IMR-90 (cell line): ENCODE measurements at regions not wholly inside any gene's neighbourhood (a gene's known extent, or its start where the extent isn't known, plus 50 kb on each side); places are given as distances from the start of the nearest gene placed in this dataset.

Experiments
- ATAC-seq: fragments of 200-7000 bp; cut with Tn5 transposase; 2 replicates; pipeline ENCODE4 v1.9.1; 2020; ENCODE audit warnings: low read depth, mild to moderate bottlenecking, moderate library complexity
- BruUV-seq: library from RNA; stranded (reverse); fragments of 400-500 nt; replicated peaks from 2 replicates; lab custom pipeline; 2021; lab: Mats Ljungman, UMichigan
- CTCF ChIA-PET: fragments of 300-600 bp; formaldehyde crosslinking; extraction: SDS; loops from one replicate; lab custom pipeline; 2021; ENCODE audit warnings: antibody characterized with exemption; lab: Yijun Ruan, JAX
- POLR2A ChIA-PET: fragments of 300-600 bp; sonication (Branson Sonifier 250); formaldehyde crosslinking; loops from one replicate; lab custom pipeline; 2022; ENCODE audit warnings: antibody characterized with exemption; ENCODE audit not compliant: unreplicated experiment; lab: Charles Lee
- DNase-seq: peaks from one replicate; pipeline ENCODE4 v3.0.0; 2013
- H2AFZ ChIP-seq: replicated peaks from 2 replicates; pipeline ENCODE3; 2013; ENCODE audit warnings: low read length, mild to moderate bottlenecking; ENCODE audit not compliant: poor library complexity
- H2AK5ac ChIP-seq: 2 replicates; pipeline ENCODE4 v1.6.1; 2013; ENCODE audit warnings: low read depth, low read length, inconsistent platforms
- H2AK9ac ChIP-seq: replicated peaks from 2 replicates; pipeline ENCODE3; 2013; ENCODE audit warnings: mild to moderate bottlenecking, low read depth, low read length, moderate library complexity; ENCODE audit not compliant: poor library complexity
- H2BK120ac ChIP-seq: 2 replicates; pipeline ENCODE4 v1.6.1; 2013; ENCODE audit warnings: low read depth, low read length, inconsistent platforms
- H2BK15ac ChIP-seq: 3 replicates; pipeline ENCODE4 v1.6.1; 2013; ENCODE audit warnings: low read depth, low read length, inconsistent platforms
- H2BK20ac ChIP-seq: 2 replicates; pipeline ENCODE4 v1.6.1; 2013; ENCODE audit warnings: low read depth, mild to moderate bottlenecking, inconsistent platforms, low read length, moderate library complexity
- H2BK5ac ChIP-seq: 2 replicates; pipeline ENCODE4 v1.6.1; 2013; ENCODE audit warnings: mild to moderate bottlenecking, low read depth, low read length, inconsistent platforms; ENCODE audit not compliant: poor library complexity, severe bottlenecking
- H3K14ac ChIP-seq: replicated peaks from 2 replicates; pipeline ENCODE4 v1.6.1; 2013; ENCODE audit warnings: low read depth, low read length, inconsistent platforms
- H3K18ac ChIP-seq: 2 replicates; pipeline ENCODE4 v1.6.1; 2013; ENCODE audit warnings: low read depth, low read length, control low read depth
- H3K23ac ChIP-seq: 2 replicates; pipeline ENCODE4 v1.6.1; 2013; ENCODE audit warnings: low read depth, low read length, inconsistent platforms
- H3K27ac ChIP-seq: 2 replicates; pipeline ENCODE4 v1.5.1; 2013; ENCODE audit warnings: mild to moderate bottlenecking, control low read depth, low read length; ENCODE audit not compliant: insufficient read depth
- H3K27me3 ChIP-seq: 2 replicates; pipeline ENCODE4 v1.6.1; 2013; ENCODE audit warnings: low read length; ENCODE audit not compliant: control insufficient read depth, insufficient read depth
- H3K36me3 ChIP-seq: 2 replicates; pipeline ENCODE4 v1.6.1; 2013; ENCODE audit warnings: low read length, mixed read lengths; ENCODE audit not compliant: control insufficient read depth, insufficient read depth
- H3K4ac ChIP-seq: 2 replicates; pipeline ENCODE4 v1.6.1; 2013; ENCODE audit warnings: low read depth, low read length, inconsistent platforms
- H3K4me1 ChIP-seq: 2 replicates; pipeline ENCODE4 v1.6.1; 2013; ENCODE audit warnings: low read length, mixed read lengths; ENCODE audit not compliant: control insufficient read depth, insufficient read depth
- H3K4me2 ChIP-seq: 2 replicates; pipeline ENCODE4 v1.6.1; 2013; ENCODE audit warnings: low read depth, mild to moderate bottlenecking, control low read depth, low read length, moderate library complexity
- H3K4me3 ChIP-seq: 2 replicates; pipeline ENCODE4 v1.5.1; 2013; ENCODE audit warnings: low read depth, mild to moderate bottlenecking, control low read depth, low read length, moderate library complexity; ENCODE audit not compliant: insufficient read depth
- H3K56ac ChIP-seq: 2 replicates; pipeline ENCODE4 v1.6.1; 2013; ENCODE audit warnings: low read length, inconsistent platforms; ENCODE audit not compliant: insufficient read depth; ENCODE audit errors: extremely low read depth
- H3K79me1 ChIP-seq, 2 experiments: 2 replicates each; pipeline ENCODE4 v1.6.1; 2013; ENCODE audit warnings: low read length in 2 of 2, inconsistent platforms in 1 of 2, low read depth in 1 of 2
- H3K9ac ChIP-seq: 2 replicates; pipeline ENCODE4 v1.6.1; 2013; ENCODE audit warnings: low read depth, low read length, control low read depth
- H3K9me1 ChIP-seq: 2 replicates; pipeline ENCODE4 v1.6.1; 2013; ENCODE audit warnings: low read length, inconsistent platforms; ENCODE audit not compliant: insufficient read depth
- H3K9me3 ChIP-seq: 2 replicates; pipeline ENCODE4 v1.6.1; 2013; ENCODE audit warnings: low read length; ENCODE audit not compliant: control insufficient read depth, insufficient read depth
- H4K20me1 ChIP-seq: 2 replicates; pipeline ENCODE4 v1.6.1; 2013; ENCODE audit warnings: low read length, inconsistent platforms; ENCODE audit not compliant: insufficient read depth
- H4K5ac ChIP-seq: 2 replicates; pipeline ENCODE4 v1.6.1; 2013; ENCODE audit warnings: mild to moderate bottlenecking, low read depth, low read length, control low read depth
- H4K8ac ChIP-seq, 2 experiments: 2 replicates each; pipeline ENCODE4 v1.6.1; 2013; ENCODE audit warnings: low read depth in 2 of 2, low read length in 2 of 2, control low read depth in 1 of 2, inconsistent platforms in 1 of 2
- H4K91ac ChIP-seq: 2 replicates; pipeline ENCODE4 v1.6.1; 2013; ENCODE audit warnings: low read depth, low read length, inconsistent platforms; ENCODE audit not compliant: insufficient read depth
- CEBPB ChIP-seq: IDR thresholded peaks from 2 replicates; pipeline ENCODE4 v1.6.1; 2012; ENCODE audit warnings: low read depth, low read length, improper control_type of control experiment
- MAFK ChIP-seq: IDR thresholded peaks from 2 replicates; pipeline ENCODE4 v1.6.1; 2012; ENCODE audit warnings: low read depth, low read length, improper control_type of control experiment
- MAZ ChIP-seq: IDR thresholded peaks from 2 replicates; pipeline ENCODE4 v1.6.1; 2012; ENCODE audit warnings: low read depth, mild to moderate bottlenecking, low read length, improper control_type of control experiment, moderate library complexity, borderline replicate concordance
- WGBS, 2 experiments: methylation state at CpG; one replicate each; pipeline versions ENCODE4 v1.1.5 to v1.1.7; 2013; ENCODE audit warnings: missing lambda C conversion rate in 2 of 2; ENCODE audit not compliant: insufficient read length in 1 of 2; ENCODE audit errors: extremely low coverage in 2 of 2; 5-methylcytosine and 5-hydroxymethylcytosine counted together
- dilution Hi-C: fragments of 300-500 bp; cut with HindIII; formaldehyde crosslinking; loops from one replicate; pipeline ENCODE4 v1.14.3; 2018; ENCODE audit warnings: low sequenced_read_pairs; ENCODE audit not compliant: unreplicated experiment
- in situ Hi-C: fragments of 300-500 bp; cut with MboI; formaldehyde crosslinking; loops from 3 replicates; pipeline ENCODE4 v1.14.3; 2019; ENCODE audit warnings: low sequenced_read_pairs, inconsistent platforms, mixed read lengths
- intact Hi-C: fragments of 100-400 bp; cut with micrococcal nuclease; formaldehyde crosslinking; loops from 2 replicates; pipeline ENCODE4 v1.10.0; 2022
- TF ChIP-seq, protein P1 (sequence below): fragments of 150-350 bp; IDR thresholded peaks from 2 replicates; pipeline ENCODE4 v1.6.1; 2016; ENCODE audit warnings: low read depth, mild to moderate bottlenecking, low read length, moderate library complexity, borderline replicate concordance

DNA sequence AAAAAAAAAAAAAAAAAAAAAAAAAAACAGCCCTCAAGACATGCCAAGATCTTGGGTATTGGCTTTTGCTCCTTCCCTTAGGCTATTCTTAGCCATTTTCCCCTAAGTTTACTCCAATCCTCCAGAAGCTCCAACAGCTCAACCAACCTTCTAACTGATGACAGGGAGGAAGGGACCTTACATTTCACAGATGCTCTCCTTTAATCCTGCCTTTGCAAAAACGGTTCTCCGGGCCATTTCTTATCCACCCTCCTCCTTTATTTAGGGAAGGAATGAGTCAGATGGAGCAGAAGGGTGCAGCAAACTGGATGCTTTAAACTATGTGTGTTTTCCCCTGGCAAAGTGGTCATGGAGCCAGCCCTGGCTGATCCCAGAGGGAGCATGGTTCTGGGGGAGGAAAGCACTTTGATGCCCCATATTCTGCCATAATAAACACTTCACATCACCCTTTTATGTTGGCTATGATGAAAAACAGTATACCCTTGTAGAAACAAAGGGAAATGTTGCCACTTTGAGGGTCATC is 369.4 kb upstream of the DMAC1 start:
- no peak for DNase-seq
- H3K56ac ChIP-seq: no peak overlapping the region
- CTCF ChIA-PET: interaction anchor here (1.4 kb wide), 1 partner anchor 11 kb away, joined by 4 read pairs; no protein-coding TSS in a partner anchor
- H3K4ac ChIP-seq: no peak overlapping the region
- no peak overlapping the region for H4K91ac ChIP-seq
- H2AK5ac ChIP-seq: no peak overlapping the region
- no peak overlapping the region for H2BK20ac ChIP-seq
- no peak overlapping the region for H3K4me2 ChIP-seq
- no peak for ATAC-seq
- no peak overlapping the region for H2BK120ac ChIP-seq
- intact Hi-C loops (no loop called here), dilution Hi-C loops (no loop called here), in situ Hi-C loops (no loop called here)
- H3K79me1 ChIP-seq: no peaks in the 10 kb centered on the region
- no peaks in the 10 kb centered on the region for H3K27me3 ChIP-seq
- no peak overlapping the region for H3K18ac ChIP-seq
- H2BK15ac ChIP-seq: no peak overlapping the region
- H4K20me1 ChIP-seq: no peaks in the 10 kb centered on the region
- H3K14ac ChIP-seq: no peak overlapping the region
- no peak overlapping the region for H3K9ac ChIP-seq
- H2AFZ ChIP-seq: no peak overlapping the region
- no peak overlapping the region for H2BK5ac ChIP-seq
- BruUV-seq: no TSS peak
- H4K5ac ChIP-seq: no peak overlapping the region
- H3K9me1 ChIP-seq: no peaks in the 10 kb centered on the region
- TF ChIP-seq MAZ (no peak), MAFK (no peak), CEBPB (no peak)
- TF ChIP-seq, protein P1, sequence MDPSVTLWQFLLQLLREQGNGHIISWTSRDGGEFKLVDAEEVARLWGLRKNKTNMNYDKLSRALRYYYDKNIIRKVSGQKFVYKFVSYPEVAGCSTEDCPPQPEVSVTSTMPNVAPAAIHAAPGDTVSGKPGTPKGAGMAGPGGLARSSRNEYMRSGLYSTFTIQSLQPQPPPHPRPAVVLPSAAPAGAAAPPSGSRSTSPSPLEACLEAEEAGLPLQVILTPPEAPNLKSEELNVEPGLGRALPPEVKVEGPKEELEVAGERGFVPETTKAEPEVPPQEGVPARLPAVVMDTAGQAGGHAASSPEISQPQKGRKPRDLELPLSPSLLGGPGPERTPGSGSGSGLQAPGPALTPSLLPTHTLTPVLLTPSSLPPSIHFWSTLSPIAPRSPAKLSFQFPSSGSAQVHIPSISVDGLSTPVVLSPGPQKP: no peak
- POLR2A ChIA-PET: no interaction called here
- no peaks in the 10 kb centered on the region for H3K36me3 ChIP-seq
- H3K9me3 ChIP-seq: peaks cover 3% of the 10 kb centered on the region
- H3K27ac ChIP-seq: no peak overlapping the region
- WGBS, 2 experiments: no CpG with 5 or more reads among the region's 2 CpGs
- H4K8ac ChIP-seq: no peak overlapping the region
- H3K4me1 ChIP-seq: no peaks in the 10 kb centered on the region
- no peak overlapping the region for H3K23ac ChIP-seq
- no peak overlapping the region for H3K4me3 ChIP-seq
- H2AK9ac ChIP-seq: no peak overlapping the region
